CD14-positive monocyte (primary cell): ENCODE measurements at regions not wholly inside any gene's neighbourhood (a gene's known extent, or its start where the extent isn't known, plus 50 kb on each side); places are given as distances from the start of the nearest gene placed in this dataset.

ENCODE experiments used
- DNase-seq, 3 donors: peaks; one replicate each; pipeline ENCODE4 v3.0.0-alpha.2; 2011 to 2022
- H2AFZ ChIP-seq: 2 replicates; pipeline ENCODE4 v1.6.0; 2012; ENCODE audit warnings: mild to moderate bottlenecking, low read depth, low read length, inconsistent platforms; ENCODE audit not compliant: insufficient read depth, poor library complexity, severe bottlenecking
- H3K27ac ChIP-seq, 2 donors: 1 replicate in 1 of 2; 2 replicates in 1 of 2; pipeline ENCODE4 v1.5.1; 2012 to 2013; ENCODE audit warnings: low read length in 2 of 2, control low read depth in 1 of 2, inconsistent platforms in 1 of 2, low read depth in 1 of 2, mild to moderate bottlenecking in 1 of 2
- H3K27me3 ChIP-seq, 2 donors: one replicate each; pipeline versions ENCODE4 v1.6.0 to v1.6.1; 2011 to 2013; ENCODE audit warnings: low read length in 2 of 2; ENCODE audit not compliant: control insufficient read depth in 2 of 2, insufficient read depth in 2 of 2
- H3K36me3 ChIP-seq, 2 donors: replicated peaks in 1 of 2; 1 replicate in 1 of 2; 2 replicates in 1 of 2; pipeline versions ENCODE4 v1.5.1 to v1.6.1; 2012 to 2013; ENCODE audit warnings: low read length in 2 of 2, control low read depth in 1 of 2, inconsistent platforms in 1 of 2, mild to moderate bottlenecking in 1 of 2; ENCODE audit not compliant: insufficient read depth in 2 of 2, control insufficient read depth in 1 of 2
- H3K4me1 ChIP-seq, 2 donors: 1 replicate in 1 of 2; 2 replicates in 1 of 2; pipeline versions ENCODE4 v1.5.1 to v1.6.1; 2012 to 2013; ENCODE audit warnings: low read length in 2 of 2, control low read depth in 1 of 2, inconsistent platforms in 1 of 2, mild to moderate bottlenecking in 1 of 2, moderate library complexity in 1 of 2; ENCODE audit not compliant: insufficient read depth in 2 of 2, control insufficient read depth in 1 of 2
- H3K4me2 ChIP-seq: replicated peaks from 2 replicates; pipeline ENCODE3; 2012; ENCODE audit warnings: low read length, moderate library complexity, mild to moderate bottlenecking; ENCODE audit not compliant: poor library complexity, severe bottlenecking; ENCODE audit errors: extremely low read depth
- H3K4me3 ChIP-seq, 3 experiments: fragments of 200-600 bp in 1 of 3; sonication (generic) in 1 of 3; replicated peaks in 1 of 3; 1 replicate in 2 of 3; 2 replicates in 1 of 3; pipeline ENCODE4 v1.5.1; 2011 to 2013; ENCODE audit warnings: low read length in 3 of 3, mild to moderate bottlenecking in 3 of 3, control low read depth in 2 of 3, low read depth in 2 of 3, inconsistent platforms in 1 of 3, moderate library complexity in 1 of 3
- H3K79me2 ChIP-seq: 2 replicates; pipeline ENCODE4 v1.6.0; 2012; ENCODE audit warnings: mild to moderate bottlenecking, control low read depth, inconsistent platforms, low read length, moderate library complexity; ENCODE audit not compliant: insufficient read depth
- H3K9ac ChIP-seq: 2 replicates; pipeline ENCODE4 v1.6.0; 2017; ENCODE audit warnings: low read length, mild to moderate bottlenecking; ENCODE audit not compliant: insufficient read depth, poor library complexity, severe bottlenecking
- H3K9me3 ChIP-seq, 2 donors: replicated peaks in 1 of 2; 1 replicate in 1 of 2; 2 replicates in 1 of 2; pipeline versions ENCODE4 v1.5.1 to v1.6.1; 2012 to 2013; ENCODE audit warnings: low read length in 2 of 2, control low read depth in 1 of 2; ENCODE audit not compliant: control insufficient read depth in 1 of 2, insufficient read depth in 1 of 2
- H4K20me1 ChIP-seq: 2 replicates; pipeline ENCODE4 v1.6.0; 2012; ENCODE audit warnings: mild to moderate bottlenecking, low read length, control low read depth, moderate library complexity; ENCODE audit not compliant: insufficient read depth
- H3K27ac Mint-ChIP-seq, 7 donors: one replicate each; pipeline ENCODE4 v1.8.0; 2020; ENCODE audit warnings: mild to moderate bottlenecking in 7 of 7, mixed read lengths in 7 of 7, moderate library complexity in 6 of 7, inconsistent platforms in 2 of 7
- H3K27me3 Mint-ChIP-seq, 3 donors: one replicate each; pipeline ENCODE4 v1.8.0; 2021 to 2022; ENCODE audit warnings: low read depth in 3 of 3, mild to moderate bottlenecking in 3 of 3, mixed read lengths in 3 of 3, moderate library complexity in 3 of 3, inconsistent platforms in 1 of 3
- H3K36me3 Mint-ChIP-seq, 2 donors: one replicate each; pipeline ENCODE4 v1.8.0; 2020; ENCODE audit warnings: mixed read lengths in 2 of 2, inconsistent platforms in 1 of 2, mild to moderate bottlenecking in 1 of 2
- H3K4me1 Mint-ChIP-seq: one replicate; pipeline ENCODE4 v1.8.0; 2020; ENCODE audit warnings: mild to moderate bottlenecking, mixed read lengths
- H3K4me3 Mint-ChIP-seq, 2 donors: one replicate each; pipeline ENCODE4 v1.8.0; 2020; ENCODE audit warnings: mild to moderate bottlenecking in 2 of 2, mixed read lengths in 2 of 2, moderate library complexity in 1 of 2
- H3K9me3 Mint-ChIP-seq, 7 donors: one replicate each; pipeline ENCODE4 v1.8.0; 2020 to 2022; ENCODE audit warnings: mixed read lengths in 7 of 7, mild to moderate bottlenecking in 6 of 7, moderate library complexity in 6 of 7, inconsistent platforms in 2 of 7
- WGBS: methylation state at CpG from one replicate; pipeline ENCODE4 v1.1.5; 2013; ENCODE audit warnings: missing lambda C conversion rate; ENCODE audit not compliant: insufficient coverage; 5-methylcytosine and 5-hydroxymethylcytosine counted together
- intact Hi-C, 2 donors: fragments of 100-400 bp; cut with micrococcal nuclease; formaldehyde crosslinking; loops; one replicate each; pipeline versions ENCODE4 v1.15.0 to v1.15.1; 2023
- TF ChIP-seq, protein P1 (sequence below): fragments of 200-600 bp; IDR thresholded peaks from one replicate; pipeline ENCODE4 v1.8.0; 2022; ENCODE audit warnings: antibody characterized with exemption, mild to moderate bottlenecking

DNA sequence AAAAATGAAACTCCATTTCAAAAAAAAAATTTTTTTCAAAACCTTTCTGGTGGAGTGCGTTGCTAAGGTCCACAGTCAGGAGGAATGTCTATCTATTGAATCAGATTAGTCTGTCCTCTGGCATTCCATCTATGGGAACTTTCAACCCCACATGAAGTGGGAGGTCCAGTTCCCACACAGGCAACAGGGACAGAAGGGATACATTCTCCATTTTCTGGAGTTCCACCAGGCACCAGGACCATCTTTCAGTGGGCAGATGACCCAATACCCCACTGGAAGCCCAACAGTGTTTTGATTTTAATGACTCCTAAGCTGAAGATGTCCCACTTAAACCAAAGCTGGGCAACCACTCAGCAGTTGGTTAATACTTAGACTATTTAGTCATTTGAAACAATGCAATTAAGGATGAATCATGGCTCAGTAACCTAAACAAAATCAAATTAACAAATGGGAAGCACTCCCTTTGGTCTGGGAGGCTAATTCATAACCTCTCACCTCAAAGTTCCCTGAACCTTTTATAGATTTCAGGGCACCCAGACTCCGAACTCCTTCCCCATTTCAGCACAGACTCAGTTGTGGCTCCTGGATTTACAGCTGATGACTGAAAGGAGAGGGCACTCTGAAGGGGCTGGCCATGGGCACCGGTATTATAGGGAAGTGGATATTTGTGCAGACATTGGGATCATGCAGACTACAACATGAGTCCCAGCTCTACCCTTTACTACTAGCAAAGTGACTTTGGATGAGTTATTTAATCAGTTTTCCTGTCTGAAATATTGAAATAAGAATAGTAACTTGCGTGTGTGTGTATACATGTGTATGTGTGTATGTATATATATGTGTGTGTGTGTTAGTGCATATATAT lies 264.3 kb upstream of the LRTM1 start:
- no peak overlapping the region for H2AFZ ChIP-seq
- no peaks in the 10 kb centered on the region for H3K9me3 ChIP-seq
- H3K27me3 ChIP-seq, result no peaks in the 10 kb centered on the region
- DNase-seq, result no peak
- no peaks in the 10 kb centered on the region for H3K79me2 ChIP-seq
- no peaks in the 10 kb centered on the region for H3K36me3 Mint-ChIP-seq
- no peaks in the 10 kb centered on the region for H3K4me1 ChIP-seq
- H4K20me1 ChIP-seq, result no peaks in the 10 kb centered on the region
- intact Hi-C loops, result no loop called here
- H3K27ac ChIP-seq, result no peak overlapping the region
- WGBS, result 100% methylated on average over 1 of the region's 4 CpGs
- no peaks in the 10 kb centered on the region for H3K4me1 Mint-ChIP-seq
- no peaks in the 10 kb centered on the region for H3K36me3 ChIP-seq
- H3K9me3 Mint-ChIP-seq, result peaks cover 0 to 9% (median 3%) of the 10 kb centered on the region in 7 donors
- H3K4me3 ChIP-seq, result no peak overlapping the region
- no peak overlapping the region for H3K4me2 ChIP-seq
- peaks cover 0 to 2% (median 1%) of the 10 kb centered on the region in 3 donors for H3K27me3 Mint-ChIP-seq
- H3K4me3 Mint-ChIP-seq, result no peak overlapping the region
- H3K27ac Mint-ChIP-seq, result no peak overlapping the region
- TF ChIP-seq, protein P1, sequence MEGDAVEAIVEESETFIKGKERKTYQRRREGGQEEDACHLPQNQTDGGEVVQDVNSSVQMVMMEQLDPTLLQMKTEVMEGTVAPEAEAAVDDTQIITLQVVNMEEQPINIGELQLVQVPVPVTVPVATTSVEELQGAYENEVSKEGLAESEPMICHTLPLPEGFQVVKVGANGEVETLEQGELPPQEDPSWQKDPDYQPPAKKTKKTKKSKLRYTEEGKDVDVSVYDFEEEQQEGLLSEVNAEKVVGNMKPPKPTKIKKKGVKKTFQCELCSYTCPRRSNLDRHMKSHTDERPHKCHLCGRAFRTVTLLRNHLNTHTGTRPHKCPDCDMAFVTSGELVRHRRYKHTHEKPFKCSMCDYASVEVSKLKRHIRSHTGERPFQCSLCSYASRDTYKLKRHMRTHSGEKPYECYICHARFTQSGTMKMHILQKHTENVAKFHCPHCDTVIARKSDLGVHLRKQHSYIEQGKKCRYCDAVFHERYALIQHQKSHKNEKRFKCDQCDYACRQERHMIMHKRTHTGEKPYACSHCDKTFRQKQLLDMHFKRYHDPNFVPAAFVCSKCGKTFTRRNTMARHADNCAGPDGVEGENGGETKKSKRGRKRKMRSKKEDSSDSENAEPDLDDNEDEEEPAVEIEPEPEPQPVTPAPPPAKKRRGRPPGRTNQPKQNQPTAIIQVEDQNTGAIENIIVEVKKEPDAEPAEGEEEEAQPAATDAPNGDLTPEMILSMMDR, result no peak
- H3K9ac ChIP-seq, result no peak overlapping the region

DNA sequence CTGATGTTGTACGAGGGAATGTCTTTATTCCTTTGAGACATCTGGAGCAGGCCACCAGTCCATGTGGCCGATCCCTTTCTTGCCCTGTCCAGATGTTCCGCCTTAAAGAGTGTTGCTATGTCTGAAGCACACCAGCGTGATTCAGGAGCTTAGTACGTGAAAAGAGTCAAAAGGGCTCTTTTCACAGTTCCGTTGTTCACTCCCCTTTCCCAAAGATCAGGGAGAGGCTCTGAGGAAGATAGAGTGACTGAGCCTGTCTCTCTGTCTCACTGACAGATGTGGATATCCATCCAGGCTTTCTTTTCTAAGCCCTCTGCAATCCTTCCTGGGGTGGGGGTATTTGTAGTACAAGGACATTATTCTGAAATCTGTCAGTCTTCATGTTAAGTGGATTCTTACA lies 262.5 kb upstream of the LRTM1 start:
- Histone ChIP-seq H2AFZ (no peak overlapping the region), H3K4me1 (no peaks in the 10 kb centered on the region), H4K20me1 (no peaks in the 10 kb centered on the region), H3K27ac (no peak overlapping the region), H3K4me2 (no peak overlapping the region), H3K9me3 (no peaks in the 10 kb centered on the region), H3K4me3 (no peak overlapping the region), H3K79me2 (no peaks in the 10 kb centered on the region), H3K27me3 (no peaks in the 10 kb centered on the region), H3K36me3 (no peaks in the 10 kb centered on the region), H3K9ac (no peak overlapping the region)
- TF ChIP-seq, protein P1, result no peak
- peaks cover 2 to 5% (median 3%) of the 10 kb centered on the region in 3 donors for H3K27me3 Mint-ChIP-seq
- intact Hi-C loops, result no loop called here
- H3K9me3 Mint-ChIP-seq, result peaks cover 0 to 9% (median 1%) of the 10 kb centered on the region in 7 donors
- H3K4me3 Mint-ChIP-seq, result no peak overlapping the region
- H3K4me1 Mint-ChIP-seq, result no peaks in the 10 kb centered on the region
- WGBS, result 100% methylated on average over 2 of the region's 6 CpGs
- H3K27ac Mint-ChIP-seq, result no peak overlapping the region
- no peaks in the 10 kb centered on the region for H3K36me3 Mint-ChIP-seq
- DNase-seq, result no peak
